ENCODE measurements at regions not wholly inside any gene's neighbourhood (a gene's known extent, or its start where the extent isn't known, plus 50 kb on each side); places are given as distances from the start of the nearest gene placed in this dataset.
"Not testable (repeated sequence)": the region's sequence is repeated elsewhere in the genome, so short reads cannot be mapped to it uniquely, and the experiment has no call there.

DNA sequence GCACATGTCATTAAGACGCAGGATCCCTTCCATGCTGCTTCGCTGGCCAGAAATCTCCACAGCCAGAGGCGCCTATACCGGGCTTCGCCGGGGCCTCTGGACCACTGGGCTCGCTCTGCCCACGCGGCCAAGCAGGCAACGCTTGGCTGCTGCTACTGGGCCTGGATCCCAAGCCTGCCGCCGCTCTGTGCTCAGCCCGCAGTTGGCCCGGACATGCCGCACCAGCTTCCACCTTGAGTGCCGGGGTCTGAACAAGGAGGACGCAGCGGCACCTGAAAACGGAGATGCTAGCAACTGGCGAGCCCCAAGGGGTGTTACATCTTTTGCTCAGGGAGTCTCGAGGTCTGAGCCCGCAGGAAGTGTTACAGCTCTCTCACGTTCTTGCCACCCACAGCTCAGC lies 409.9 kb upstream of the SGCG start:
- WGBS, 10 experiments: 41 to 100% (median 93%) methylated on average over 1 to 12 of the region's 23 CpGs; no CpG with 5 or more reads in 4 of the 10 experiments
- in situ Hi-C loops (cut with MboI; ENCODE audit: low pct_unique_long_range_greater_than_20kb in 2 of 9, low sequenced_read_pairs in 9 of 9, unreplicated experiment in 9 of 9): loop anchor here in 4 of 9 experiments (25.0 kb wide), 1 partner anchor 1134 kb away; no protein-coding TSS in a partner anchor

DNA sequence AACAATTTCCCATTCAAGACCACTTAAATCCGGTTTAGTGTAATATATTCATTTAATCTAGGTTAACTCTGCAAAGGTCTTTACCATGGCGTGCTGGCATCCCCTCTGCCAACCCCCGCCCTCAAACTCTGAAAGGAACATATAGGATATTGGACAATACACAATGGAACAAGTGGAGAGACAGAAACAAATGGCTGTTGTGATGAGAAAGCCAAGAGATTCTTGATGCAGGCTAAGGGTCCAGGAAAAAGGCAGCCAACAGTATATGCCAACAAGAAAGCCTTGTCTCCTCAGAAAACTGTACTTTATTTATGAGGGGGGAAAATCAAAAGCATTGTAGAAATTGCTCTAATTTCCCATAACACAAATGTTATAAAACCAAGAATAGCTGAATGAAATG lies 407.3 kb upstream of the SGCG start:
- Histone ChIP-seq H3K27ac (no peak overlapping the region), H3K4me1 (replicated peaks in 1 of 2) (no peaks in the 10 kb centered on the region), H3K4me3 (no peak overlapping the region)
- ATAC-seq (replicated peaks in 6 of 8): no peak
- 0 to 84% (median 75%) methylated on average over 2 to 3 of the region's 3 CpGs; no CpG with 5 or more reads in 1 of the 10 experiments for WGBS, 10 experiments
- in situ Hi-C loops (cut with MboI; ENCODE audit: low pct_unique_long_range_greater_than_20kb in 2 of 9, low sequenced_read_pairs in 9 of 9, unreplicated experiment in 9 of 9): loop anchor here in 4 of 9 experiments (25.0 kb wide), 1 partner anchor 1136 kb away; no protein-coding TSS in a partner anchor

More for the DNA sequence above, 409.9 kb upstream of the SGCG start:
- Histone ChIP-seq H3K27ac (no peak overlapping the region), H3K4me1 (replicated peaks in 1 of 2) (no peaks in the 10 kb centered on the region), H3K4me3 (no peak overlapping the region)
- ATAC-seq (replicated peaks in 6 of 8): no peak

DNA sequence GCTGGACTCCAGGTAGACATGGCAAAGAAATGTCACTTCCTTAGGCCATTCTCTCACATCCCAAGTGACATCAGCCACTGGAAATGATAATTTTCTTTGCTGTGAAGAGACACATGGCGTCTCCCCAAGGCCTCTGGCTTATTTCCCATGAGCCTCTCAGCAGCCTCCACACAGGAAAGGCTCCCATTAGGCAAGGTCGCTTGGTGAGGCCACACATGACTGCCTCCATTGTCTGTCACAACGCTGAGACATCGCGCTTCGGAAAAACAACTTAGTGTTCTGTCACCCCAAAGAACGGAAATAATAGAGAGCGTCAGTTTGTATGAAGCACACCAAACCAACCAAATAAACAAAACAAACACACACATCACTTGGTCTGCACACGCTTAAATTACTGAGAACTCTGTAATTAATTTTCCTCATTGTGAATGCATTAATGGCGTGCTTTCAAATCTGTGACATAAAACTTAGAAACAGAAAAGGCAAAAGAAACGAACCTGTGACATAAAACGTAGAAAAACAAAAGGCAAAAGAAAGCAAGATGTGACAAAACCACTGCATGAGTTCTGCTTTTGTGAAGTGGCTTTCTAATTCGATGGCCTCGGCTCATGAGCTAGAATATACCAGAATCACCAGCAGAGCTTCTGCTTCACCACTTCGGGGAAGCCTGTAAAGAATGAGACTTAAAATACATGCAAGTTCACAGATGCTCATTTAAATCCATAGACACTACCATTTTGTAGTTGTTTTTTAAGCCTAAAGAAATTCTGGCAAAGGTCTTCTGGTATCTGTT lies 404.2 kb upstream of the SGCG start:
- H3K4me1 ChIP-seq (replicated peaks in 1 of 2): no peaks in the 10 kb centered on the region
- no peak overlapping the region for H3K4me3 ChIP-seq
- in situ Hi-C loops (cut with MboI; ENCODE audit: low pct_unique_long_range_greater_than_20kb in 2 of 9, low sequenced_read_pairs in 9 of 9, unreplicated experiment in 9 of 9): loop anchor here in 2 of 9 experiments (25.0 kb wide), 1 partner anchor 1139 kb away; no protein-coding TSS in a partner anchor
- no peak overlapping the region for H3K27ac ChIP-seq
- peak in 5 of 8 experiments; percentile 18 to 96 (median 76) for ATAC-seq (replicated peaks in 6 of 8)
- 32 to 83% (median 62%) methylated on average over 5 to 15 of the region's 15 CpGs for WGBS, 10 experiments

DNA sequence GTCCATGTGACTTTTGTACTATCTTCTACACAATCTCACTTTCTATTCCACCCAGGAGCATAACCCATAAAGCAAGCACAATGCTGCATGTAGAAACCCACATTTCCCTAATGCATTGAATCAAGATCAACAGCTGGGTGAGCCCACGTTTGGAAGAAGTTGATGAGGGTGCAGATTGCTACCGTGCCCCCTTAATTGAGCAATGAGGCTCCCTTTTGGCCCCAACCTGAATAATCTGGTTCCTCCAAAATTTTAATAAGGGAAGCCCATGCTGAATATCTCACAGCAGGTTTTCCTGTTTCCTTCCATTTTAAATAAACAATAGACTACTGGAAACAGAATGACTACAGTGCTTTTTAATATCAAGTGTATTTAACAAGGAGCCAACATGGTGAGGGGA lies 403.6 kb upstream of the SGCG start:
- 30 to 100% (median 90%) methylated on average over 1 to 2 of the region's 2 CpGs; no CpG with 5 or more reads in 5 of the 10 experiments for WGBS, 10 experiments
- H3K27ac ChIP-seq: no peak overlapping the region
- no peak for ATAC-seq (replicated peaks in 6 of 8)
- H3K4me3 ChIP-seq: no peak overlapping the region
- no peaks in the 10 kb centered on the region for H3K4me1 ChIP-seq (replicated peaks in 1 of 2)
- in situ Hi-C loops (cut with MboI; ENCODE audit: low pct_unique_long_range_greater_than_20kb in 2 of 9, low sequenced_read_pairs in 9 of 9, unreplicated experiment in 9 of 9): loop anchor here in 2 of 9 experiments (25.0 kb wide), 1 partner anchor 1140 kb away; no protein-coding TSS in a partner anchor

DNA sequence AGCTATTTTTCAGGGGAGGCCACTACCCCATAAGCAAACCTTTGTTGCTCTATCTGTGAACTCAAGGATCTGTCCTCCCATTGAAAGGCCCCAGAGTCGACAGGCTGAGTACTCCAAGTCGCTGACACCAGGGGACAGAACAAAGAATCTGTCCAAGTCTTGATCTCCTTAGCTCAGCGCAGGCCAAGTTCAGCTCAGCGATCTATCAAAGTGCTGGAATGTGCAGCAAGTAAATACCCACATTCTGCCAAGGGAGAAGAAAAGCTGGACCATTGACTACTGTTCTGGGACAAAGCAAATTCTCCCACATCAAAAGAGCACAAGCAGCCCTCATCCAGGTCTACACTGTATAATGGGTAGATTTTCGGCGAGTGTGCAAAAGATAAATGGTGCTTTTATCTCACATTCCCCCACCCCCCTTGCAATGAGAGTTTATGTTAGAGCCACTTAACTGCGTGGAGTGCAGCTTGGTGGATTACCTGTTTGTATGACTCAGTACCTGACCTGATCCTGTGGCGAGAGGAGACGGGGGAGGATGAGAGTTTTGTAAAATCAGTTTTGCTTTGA lies 391.7 kb upstream of the SGCG start:
- Histone ChIP-seq H3K4me3 (no peak overlapping the region), H3K4me1 (replicated peaks in 1 of 2) (no peaks in the 10 kb centered on the region), H3K27ac (no peak overlapping the region)
- ATAC-seq (replicated peaks in 6 of 8): peak in 5 of 8 experiments; percentile 24 to 97 (median 51)
- in situ Hi-C loops (cut with MboI; ENCODE audit: low pct_unique_long_range_greater_than_20kb in 2 of 9, low sequenced_read_pairs in 9 of 9, unreplicated experiment in 9 of 9): loop anchor here in 2 of 9 experiments (25.0 kb wide), 1 partner anchor 1152 kb away; no protein-coding TSS in a partner anchor
- WGBS, 10 experiments: 0 to 80% (median 50%) methylated on average over 2 to 7 of the region's 9 CpGs; no CpG with 5 or more reads in 1 of the 10 experiments

DNA sequence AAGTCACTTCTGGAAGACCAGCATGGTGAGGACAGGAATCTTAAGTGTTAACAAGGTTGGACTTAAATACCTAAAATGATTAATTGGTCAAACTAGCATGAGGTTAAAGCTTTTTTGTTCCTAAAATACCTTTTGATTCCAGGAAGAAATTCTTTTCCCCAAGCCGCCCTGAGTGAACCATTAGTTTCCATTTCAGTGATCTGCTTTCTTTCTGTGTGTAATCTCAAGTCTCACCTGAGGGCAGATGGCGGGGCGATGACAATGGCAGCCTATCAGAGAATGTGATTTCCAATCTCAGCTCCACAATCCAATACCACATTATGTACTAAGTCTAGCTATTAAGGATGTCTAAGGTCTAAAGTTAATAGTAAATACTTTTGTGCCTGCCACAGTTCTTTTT lies 390.9 kb upstream of the SGCG start:
- in situ Hi-C loops (cut with MboI; ENCODE audit: low pct_unique_long_range_greater_than_20kb in 2 of 9, low sequenced_read_pairs in 9 of 9, unreplicated experiment in 9 of 9): loop anchor here in 2 of 9 experiments (25.0 kb wide), 1 partner anchor 1153 kb away; no protein-coding TSS in a partner anchor
- no peak for ATAC-seq (replicated peaks in 6 of 8)

DNA sequence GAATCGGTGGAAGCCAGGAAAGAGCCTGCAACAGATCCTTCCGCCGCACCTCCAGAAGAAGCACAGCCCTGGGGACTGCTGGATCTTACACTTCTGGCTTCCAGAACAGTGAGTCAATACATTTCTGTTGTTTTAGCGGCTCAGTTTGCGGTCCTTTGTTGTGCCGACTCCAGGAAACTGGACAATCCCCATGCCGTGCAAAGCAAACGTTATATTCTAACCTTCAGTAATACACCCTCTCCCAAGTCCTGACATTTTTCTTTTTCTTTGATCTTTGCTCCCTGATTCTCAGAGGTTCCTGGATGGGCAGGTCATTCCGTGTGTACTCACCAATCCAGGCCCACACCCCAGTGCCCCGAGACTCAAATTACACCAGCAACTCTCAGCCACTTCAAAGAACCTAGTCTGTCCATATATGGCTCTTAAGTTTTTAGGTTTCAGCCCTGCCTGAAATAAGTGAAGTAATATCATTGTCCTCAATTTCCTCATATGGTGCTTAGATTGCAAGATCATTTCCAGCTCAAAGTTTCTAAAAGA lies 387.1 kb upstream of the SGCG start:
- H3K27ac ChIP-seq: no peak overlapping the region
- in situ Hi-C loops (cut with MboI; ENCODE audit: low pct_unique_long_range_greater_than_20kb in 2 of 9, low sequenced_read_pairs in 9 of 9, unreplicated experiment in 9 of 9): loop anchor here in 2 of 9 experiments (25.0 kb wide), 1 partner anchor 1156 kb away; no protein-coding TSS in a partner anchor
- 24 to 91% (median 68%) methylated on average over 1 to 7 of the region's 10 CpGs for WGBS, 10 experiments
- no peaks in the 10 kb centered on the region for H3K4me1 ChIP-seq (replicated peaks in 1 of 2)
- no peak overlapping the region for H3K4me3 ChIP-seq
- no peak for ATAC-seq (replicated peaks in 6 of 8)

More for the DNA sequence above, 390.9 kb upstream of the SGCG start:
- no peak overlapping the region for H3K4me3 ChIP-seq
- H3K4me1 ChIP-seq (replicated peaks in 1 of 2): no peaks in the 10 kb centered on the region
- WGBS, 10 experiments: 0 to 100% (median 30%) methylated on average over 1 to 3 of the region's 3 CpGs; no CpG with 5 or more reads in 4 of the 10 experiments
- H3K27ac ChIP-seq: no peak overlapping the region

DNA sequence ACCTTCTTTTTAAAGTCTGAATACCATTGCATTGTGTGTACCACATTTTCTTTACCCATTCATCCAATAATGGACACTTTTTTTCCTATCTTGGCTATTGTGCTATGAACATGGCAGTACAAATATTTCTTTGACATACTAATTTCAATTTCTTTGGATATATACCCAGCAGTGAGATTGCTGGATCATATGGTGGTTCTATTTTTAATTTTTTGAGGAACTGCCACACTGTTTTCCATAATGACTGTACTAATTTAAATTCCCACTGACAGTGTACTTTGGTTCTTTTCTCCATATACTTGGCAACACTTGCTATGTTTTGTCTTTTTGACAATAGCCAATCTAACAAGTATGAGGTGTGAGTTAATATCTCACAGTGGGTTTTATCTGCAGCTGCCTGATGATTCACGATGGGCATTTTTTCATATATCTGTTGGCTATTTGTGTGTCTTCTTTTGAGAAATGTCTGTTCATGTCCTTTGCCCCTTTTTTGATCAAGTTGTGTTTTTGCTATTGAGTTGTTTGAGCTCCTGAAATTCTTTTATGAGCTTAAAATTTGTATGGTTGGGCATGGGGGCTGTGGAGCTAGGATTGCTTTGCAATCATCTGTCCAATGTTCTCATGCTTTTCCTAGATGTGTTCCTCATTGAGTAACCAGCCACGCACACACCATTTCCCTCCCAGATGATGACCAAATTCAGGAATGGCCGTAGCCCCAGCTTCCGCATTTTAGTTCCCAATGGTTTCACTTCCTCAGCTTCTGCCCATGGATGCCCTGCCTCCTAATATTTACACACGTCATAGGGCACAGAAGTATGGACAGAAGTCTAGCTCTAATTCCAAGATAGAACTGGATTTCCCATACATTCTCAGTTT lies 380.0 kb upstream of the SGCG start:
- Histone ChIP-seq H3K4me3 (no peak overlapping the region), H3K27ac (no peak overlapping the region), H3K4me1 (replicated peaks in 1 of 2) (peaks cover 0 to 4% of the 10 kb centered on the region in 2 donors)
- WGBS, 10 experiments: 45 to 100% (median 83%) methylated on average over 1 to 5 of the region's 5 CpGs
- peak in 1 of 8 experiments; percentile 32 for ATAC-seq (replicated peaks in 6 of 8)
- in situ Hi-C loops (cut with MboI; ENCODE audit: low pct_unique_long_range_greater_than_20kb in 2 of 9, low sequenced_read_pairs in 9 of 9, unreplicated experiment in 9 of 9): loop anchor here in 2 of 9 experiments (25.0 kb wide), 3 partner anchors 212 to 512 kb away; no protein-coding TSS in a partner anchor

DNA sequence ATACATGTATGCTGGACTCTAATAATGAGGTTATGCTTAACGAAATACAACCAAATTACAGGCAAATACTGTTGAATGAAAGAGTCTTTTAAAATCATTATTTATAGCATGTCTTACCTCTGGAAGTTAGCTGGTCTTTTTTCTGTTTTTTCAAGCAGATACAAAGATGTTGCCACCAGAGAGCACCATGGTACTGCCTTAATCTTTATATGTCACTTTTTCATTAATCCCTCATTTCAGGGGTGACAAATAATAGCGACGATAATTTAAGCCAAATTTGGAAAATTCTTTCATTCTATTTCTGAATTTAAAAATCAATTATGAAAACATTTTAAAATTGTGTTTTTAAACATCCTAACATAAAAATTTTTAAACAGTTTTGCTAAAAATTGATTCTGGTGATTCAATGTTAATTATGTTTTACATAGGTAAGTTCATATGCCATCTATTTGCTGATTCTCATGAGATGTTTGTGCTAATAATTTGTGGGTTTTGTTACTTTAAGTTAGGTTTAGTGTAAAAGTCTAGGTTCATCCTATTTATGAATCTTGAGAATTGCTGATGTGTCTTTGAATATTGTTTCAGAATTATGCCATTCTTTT lies 379.3 kb upstream of the SGCG start:
- in situ Hi-C loops (cut with MboI; ENCODE audit: low pct_unique_long_range_greater_than_20kb in 2 of 9, low sequenced_read_pairs in 9 of 9, unreplicated experiment in 9 of 9): loop anchor here in 2 of 9 experiments (25.0 kb wide), 3 partner anchors 211 to 511 kb away; no protein-coding TSS in a partner anchor
- peak in 1 of 8 experiments; percentile 46 for ATAC-seq (replicated peaks in 6 of 8)
- peaks cover 0 to 4% of the 10 kb centered on the region in 2 donors for H3K4me1 ChIP-seq (replicated peaks in 1 of 2)
- no peak overlapping the region for H3K27ac ChIP-seq
- no peak overlapping the region for H3K4me3 ChIP-seq
- 2 to 75% (median 38%) methylated on average over 2 to 3 of the region's 3 CpGs; no CpG with 5 or more reads in 3 of the 10 experiments for WGBS, 10 experiments

DNA sequence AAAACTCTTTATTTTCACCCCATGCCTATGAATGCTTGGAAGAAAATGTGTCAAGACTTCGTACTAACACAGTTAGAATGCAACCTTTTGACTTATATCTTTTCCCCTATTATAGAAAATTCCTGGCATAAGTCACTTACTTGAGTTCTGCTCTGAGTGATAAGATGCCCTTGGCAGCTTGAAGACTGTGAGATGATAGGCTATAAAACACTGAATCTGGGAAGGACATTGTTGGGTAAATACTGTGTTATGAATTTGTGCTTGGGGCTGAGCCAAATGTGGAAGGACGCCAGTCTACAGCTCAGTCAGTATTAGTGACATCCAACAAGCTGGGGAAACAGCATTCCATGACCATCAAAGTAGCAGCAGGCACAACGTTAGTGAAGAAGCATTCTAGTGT lies 368.0 kb upstream of the SGCG start:
- no peaks in the 10 kb centered on the region for H3K4me1 ChIP-seq (replicated peaks in 1 of 2)
- in situ Hi-C loops (cut with MboI; ENCODE audit: low pct_unique_long_range_greater_than_20kb in 2 of 9, low sequenced_read_pairs in 9 of 9, unreplicated experiment in 9 of 9): loop anchor here in 2 of 9 experiments (25.0 kb wide), 3 partner anchors 200 to 500 kb away; no protein-coding TSS in a partner anchor

DNA sequence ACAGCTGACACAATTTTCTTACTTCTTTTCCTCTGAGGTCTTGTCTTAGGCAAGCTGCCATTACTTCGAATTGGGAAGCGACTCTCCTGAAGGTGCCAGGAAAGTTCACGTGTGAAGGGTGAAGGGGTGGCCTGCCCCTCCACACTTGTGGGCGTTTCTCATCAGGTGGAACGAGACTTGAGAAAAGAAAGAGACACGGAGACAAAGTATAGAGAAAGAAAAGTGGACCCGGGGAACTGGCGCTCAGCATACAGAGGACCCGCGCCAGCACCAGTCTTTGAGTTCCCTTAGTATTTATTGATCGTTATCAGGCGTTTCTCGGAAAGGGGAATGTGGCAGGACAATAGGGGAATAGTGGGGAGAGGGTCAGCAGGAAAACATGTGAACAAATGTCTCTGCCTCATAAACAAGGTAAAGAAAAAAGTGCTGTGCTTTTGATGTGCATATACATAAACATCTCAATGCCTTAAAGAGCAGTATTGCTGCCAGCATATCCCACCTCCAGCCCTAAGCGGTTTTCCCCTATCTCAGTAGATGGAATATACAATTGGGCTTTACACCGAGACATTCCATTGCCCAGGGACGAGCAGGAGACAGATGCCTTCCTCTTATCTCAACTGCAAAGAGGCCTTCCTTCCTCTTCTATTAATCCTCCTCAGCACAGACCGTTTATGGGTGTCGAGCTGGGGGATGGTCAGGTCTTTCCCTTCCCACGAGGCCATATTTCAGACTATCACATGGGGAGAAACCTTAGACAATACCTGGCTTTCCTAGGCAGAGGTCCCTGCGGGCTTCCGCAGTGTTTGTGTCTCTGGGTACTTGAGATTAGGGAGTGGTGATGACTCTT lies 367.0 kb upstream of the SGCG start:
- in situ Hi-C loops (cut with MboI; ENCODE audit: low pct_unique_long_range_greater_than_20kb in 2 of 9, low sequenced_read_pairs in 9 of 9, unreplicated experiment in 9 of 9): loop anchor here in 2 of 9 experiments (25.0 kb wide), 3 partner anchors 199 to 499 kb away; no protein-coding TSS in a partner anchor

More for the DNA sequence above, 368.0 kb upstream of the SGCG start:
- Histone ChIP-seq H3K27ac (no peak overlapping the region), H3K4me3 (no peak overlapping the region)
- WGBS, 10 experiments: 0 to 100% (median 71%) methylated on average over 1 to 3 of the region's 3 CpGs
- no peak for ATAC-seq (replicated peaks in 6 of 8)

More for the DNA sequence above, 367.0 kb upstream of the SGCG start:
- WGBS, 10 experiments: 22 to 92% (median 62%) methylated on average over 4 to 17 of the region's 21 CpGs
- not testable (repeated sequence) for ATAC-seq (replicated peaks in 6 of 8); H3K27ac ChIP-seq; H3K4me1 ChIP-seq (replicated peaks in 1 of 2); H3K4me3 ChIP-seq

Measured in motor neuron (in vitro differentiated cells).